ENCODE measurements at regions not wholly inside any gene's neighbourhood (a gene's known extent, or its start where the extent isn't known, plus 50 kb on each side); places are given as distances from the start of the nearest gene placed in this dataset.
A peak's percentile ranks its signal among the peaks of the same experiment; 100 is the strongest.
"Not testable (repeated sequence)": the region's sequence is repeated elsewhere in the genome, so short reads cannot be mapped to it uniquely, and the experiment has no call there.

DNA sequence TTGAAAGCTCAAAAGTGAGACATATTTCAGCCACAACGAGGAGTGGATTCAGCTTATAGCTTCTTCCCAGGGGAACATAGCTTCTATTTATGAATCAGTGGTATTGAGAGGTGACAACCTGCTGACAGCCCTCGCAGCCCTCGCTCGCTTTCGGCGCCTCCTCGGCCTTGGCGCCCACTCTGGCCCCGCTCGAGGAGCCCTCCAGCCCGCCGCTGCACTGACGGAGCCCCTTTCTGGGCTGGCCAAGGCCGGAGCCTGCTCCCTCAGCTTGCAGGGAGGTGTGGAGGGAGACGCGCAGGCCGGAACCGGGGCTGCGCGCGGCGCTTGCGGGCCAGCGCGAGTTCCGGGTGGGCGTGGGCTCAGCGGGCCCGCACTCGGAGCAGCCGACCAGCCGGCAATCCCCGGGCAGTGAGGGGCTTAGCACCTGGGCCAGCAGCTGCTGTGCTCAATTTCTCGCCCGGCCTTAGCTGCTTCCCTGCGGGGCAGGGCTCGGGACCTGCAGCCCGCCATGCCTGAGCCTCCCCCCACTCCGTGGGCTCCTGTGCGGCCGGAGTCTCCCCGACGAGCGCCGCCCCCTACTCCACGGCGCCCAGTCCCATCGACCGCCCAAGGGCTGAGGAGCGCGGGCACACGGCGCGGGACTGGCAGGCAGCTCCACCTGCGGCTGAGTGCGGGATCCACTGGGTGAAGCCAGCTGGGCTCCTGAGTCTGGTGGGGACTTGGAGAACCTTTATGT lies 207.9 kb upstream of the RFX3 start:
- DNase-seq, result not testable (repeated sequence)
- ATAC-seq (ENCODE audit: poor library complexity), result peak; percentile 55
- intact Hi-C loops (cut with DNase I), result loop anchor here (5.0 to 10.0 kb wide), 4 partner anchors 381 to 641 kb away; no protein-coding TSS in a partner anchor

DNA sequence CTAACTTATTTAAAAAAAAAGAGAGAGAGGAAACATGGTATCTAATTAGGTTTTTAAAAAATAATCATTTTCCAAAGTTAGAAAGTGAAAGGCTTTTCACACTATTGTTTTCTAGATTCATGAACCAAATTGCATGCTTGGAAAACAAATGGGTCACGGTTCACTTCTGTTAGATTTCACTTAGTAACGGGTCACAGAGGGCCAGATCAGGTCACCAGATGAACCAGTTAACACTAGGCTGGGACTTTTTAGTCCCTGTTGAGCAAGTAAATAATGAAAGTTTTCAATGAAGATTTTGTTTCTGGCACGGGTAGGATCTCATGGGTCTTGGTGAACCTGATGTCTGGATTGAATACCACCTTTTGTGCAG lies 207.2 kb upstream of the RFX3 start:
- DNase-seq, result no peak
- intact Hi-C loops (cut with DNase I), result loop anchor here (5.0 to 10.0 kb wide), 4 partner anchors 382 to 642 kb away; no protein-coding TSS in a partner anchor
- ATAC-seq (ENCODE audit: poor library complexity), result no peak

DNA sequence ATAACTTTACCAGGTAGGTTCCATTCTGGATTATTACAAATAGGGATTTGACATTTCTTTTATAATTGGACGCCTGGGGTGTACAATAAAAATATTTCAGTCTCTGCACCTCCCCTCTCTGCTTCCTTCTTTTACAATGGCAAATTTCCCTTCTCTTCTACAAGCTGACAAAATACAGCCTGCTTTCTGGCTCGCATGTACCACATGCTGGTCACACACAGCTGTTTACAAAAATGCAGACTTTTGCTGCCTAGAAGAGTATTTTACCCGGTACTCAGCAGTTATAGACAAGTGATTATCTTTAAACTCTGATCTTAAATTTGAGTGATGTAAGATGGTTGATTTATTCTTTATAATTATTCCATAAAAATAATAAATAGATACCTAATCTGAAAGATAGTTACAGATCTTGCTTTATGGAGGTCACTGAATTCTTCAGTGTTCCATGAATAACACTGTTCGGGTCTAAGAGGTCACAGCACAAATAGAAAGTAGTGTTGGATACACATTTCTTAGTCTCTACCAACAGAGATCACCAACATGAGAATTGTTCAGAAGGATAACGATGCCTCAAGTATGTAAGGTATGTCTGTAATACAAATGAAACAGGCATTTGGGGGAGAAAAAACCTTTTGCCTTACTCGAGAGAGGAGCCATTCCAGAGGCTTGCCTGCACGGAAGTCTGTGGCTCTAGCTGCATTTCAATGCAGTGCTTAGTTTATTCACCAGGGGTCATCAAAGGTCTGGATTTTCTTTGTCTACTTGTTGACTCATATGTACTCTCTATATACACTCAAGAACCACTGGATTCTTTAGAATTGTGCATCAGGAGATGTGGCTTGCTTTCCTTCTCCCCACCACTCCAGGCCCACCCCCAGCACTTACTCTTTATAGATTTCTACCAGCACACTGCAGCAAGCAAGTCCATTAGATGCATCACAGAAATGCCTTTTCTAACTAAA lies 206.6 kb upstream of the RFX3 start:
- no peak for DNase-seq
- peak; percentile 98 for ATAC-seq (ENCODE audit: poor library complexity)
- intact Hi-C loops (cut with DNase I), result loop anchor here (5.0 to 10.0 kb wide), 4 partner anchors 382 to 642 kb away; no protein-coding TSS in a partner anchor

DNA sequence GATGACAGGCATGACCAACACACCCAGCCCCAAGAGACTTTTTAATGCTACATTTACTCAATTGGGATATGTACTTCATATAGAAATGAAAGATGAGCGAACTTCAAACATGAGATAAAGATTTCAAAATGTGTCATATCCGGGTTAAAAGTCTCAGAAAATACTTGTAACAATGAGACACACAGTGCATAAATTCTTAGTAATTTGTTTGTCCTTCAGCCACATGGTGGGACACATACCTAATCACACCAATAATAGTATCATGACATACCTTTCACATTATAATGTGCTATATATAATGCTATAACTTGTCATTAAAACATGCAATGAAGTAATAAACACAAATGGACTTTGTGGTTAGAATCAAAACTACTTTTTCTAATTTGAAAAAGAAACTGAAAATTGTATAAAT lies 204.7 kb upstream of the RFX3 start:
- intact Hi-C loops (cut with DNase I), result loop anchor here (5.0 to 10.0 kb wide), 4 partner anchors 384 to 644 kb away; no protein-coding TSS in a partner anchor

DNA sequence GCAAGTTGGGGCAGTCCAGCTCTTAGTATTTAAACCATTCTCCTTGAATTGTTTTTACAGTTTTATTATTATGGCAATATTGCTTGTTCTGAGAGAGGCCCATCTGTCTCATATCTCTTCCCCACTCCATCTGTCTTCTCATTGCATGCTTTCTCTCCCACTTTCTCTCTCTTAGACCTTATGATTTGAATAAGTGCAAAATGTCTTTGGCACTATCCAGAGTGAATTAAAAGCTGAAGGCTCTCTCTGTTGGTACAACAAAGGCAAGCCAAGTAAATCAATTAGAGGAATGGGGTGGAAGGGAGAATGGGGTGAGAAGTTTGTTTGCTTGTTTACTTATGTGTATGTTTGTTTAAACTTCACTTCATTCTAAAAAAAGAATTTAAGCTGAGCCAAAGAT lies 195.3 kb upstream of the RFX3 start:
- intact Hi-C loops (cut with DNase I), result no loop called here
- DNase-seq, result no peak

More for the DNA sequence above, 204.7 kb upstream of the RFX3 start:
- no peak for ATAC-seq (ENCODE audit: poor library complexity)
- DNase-seq, result no peak

DNA sequence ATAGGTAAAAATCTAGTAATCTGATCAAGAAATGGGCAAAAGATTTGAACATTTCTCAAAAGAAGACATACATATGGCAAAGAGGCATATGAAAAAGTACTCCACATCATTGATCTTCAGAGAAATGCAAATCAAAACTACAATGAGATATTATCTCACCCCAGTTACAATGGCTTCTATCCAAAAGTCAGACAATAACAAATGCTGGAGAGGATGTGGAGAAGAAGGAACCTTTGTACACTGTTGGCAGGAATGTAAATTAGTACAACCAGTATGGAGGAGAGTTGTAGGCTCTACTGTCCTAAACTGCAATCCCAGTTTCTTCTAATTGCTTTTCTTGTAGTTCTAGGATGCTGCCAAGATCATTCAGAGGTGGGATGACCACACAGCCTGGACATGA lies 193.5 kb upstream of the RFX3 start:
- intact Hi-C loops (cut with DNase I), result no loop called here
- DNase-seq, result no peak
- no peak for ATAC-seq (ENCODE audit: poor library complexity)

More for the DNA sequence above, 195.3 kb upstream of the RFX3 start:
- ATAC-seq (ENCODE audit: poor library complexity), result no peak

DNA sequence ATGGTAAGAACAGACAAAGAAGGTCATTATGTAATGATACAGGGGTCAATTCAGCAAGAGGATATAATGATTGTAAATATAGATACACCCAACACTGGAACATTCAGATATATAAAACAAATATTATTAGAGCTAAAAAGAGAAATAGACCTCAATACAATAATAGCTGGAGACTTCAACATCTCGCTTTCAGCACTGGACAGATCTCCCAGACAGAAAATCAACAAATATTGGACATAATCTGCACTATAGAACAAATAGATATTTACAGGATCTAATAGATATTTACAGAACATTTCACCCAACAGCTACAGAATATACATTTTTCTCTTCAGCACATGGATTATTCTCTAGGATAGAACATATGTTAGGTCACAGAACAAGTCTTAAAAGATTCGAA lies 190.6 kb upstream of the RFX3 start:
- ATAC-seq (ENCODE audit: poor library complexity), result no peak
- intact Hi-C loops (cut with DNase I), result no loop called here
- DNase-seq, result no peak

DNA sequence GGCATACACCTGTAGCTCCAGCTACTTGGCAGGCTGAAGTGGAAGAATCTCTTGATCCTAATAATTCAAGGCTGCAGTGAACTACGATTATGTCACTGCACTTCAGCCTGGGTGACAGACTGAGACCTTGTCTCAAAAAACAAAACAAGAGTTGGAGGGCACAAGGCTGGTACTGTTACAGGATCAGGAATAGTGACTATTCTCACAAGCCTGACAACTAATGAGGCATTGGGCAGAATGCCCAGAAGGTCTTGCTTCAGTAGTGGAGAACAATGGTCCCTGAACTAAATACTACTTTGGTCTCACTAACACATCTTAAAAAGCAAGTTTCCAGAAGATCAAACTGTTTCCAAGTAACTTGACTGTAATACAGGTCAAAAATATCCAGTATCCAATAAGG lies 182.9 kb upstream of the RFX3 start:
- no peak for ATAC-seq (ENCODE audit: poor library complexity)
- no peak for DNase-seq
- intact Hi-C loops (cut with DNase I), result no loop called here

DNA sequence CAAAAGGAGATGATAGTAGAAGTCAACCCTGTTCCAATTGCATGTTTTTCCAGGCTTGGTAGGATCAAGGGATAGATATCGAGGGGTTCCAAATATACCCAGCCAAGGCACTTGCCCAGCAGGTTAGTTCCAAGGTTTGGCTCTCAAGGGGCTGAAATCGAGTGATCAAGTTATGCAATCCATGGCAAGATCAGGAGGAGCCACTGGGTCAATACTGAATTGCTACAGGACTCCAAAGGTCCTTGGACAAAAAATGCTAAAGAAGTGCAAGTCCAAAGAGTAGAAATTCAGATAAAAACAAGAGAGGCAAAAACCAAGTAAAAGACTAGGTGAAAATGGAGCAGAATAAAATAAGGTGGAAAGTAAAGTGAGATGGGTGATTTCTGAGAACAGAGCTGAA lies 179.1 kb upstream of the RFX3 start:
- intact Hi-C loops (cut with DNase I), result no loop called here
- ATAC-seq (ENCODE audit: poor library complexity), result no peak

DNA sequence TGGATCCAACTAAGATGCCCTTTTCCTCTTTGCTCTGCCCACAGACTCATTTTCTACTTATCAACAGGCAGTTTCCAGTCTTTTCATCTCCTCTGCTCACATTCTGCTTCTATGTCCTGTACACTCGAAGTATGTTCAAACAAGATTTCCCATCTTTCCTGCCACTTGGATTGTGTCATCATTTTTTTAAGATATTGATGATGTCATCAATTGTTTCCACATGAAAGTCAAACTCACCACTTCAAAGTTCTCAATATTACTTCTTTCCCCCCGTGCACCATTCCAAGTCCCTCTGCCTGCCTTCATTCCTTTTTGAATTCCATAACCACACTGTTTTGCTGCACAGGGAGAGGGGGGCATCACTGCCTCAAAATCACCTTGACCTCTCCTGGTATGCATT lies 175.0 kb upstream of the RFX3 start:
- ATAC-seq (ENCODE audit: poor library complexity), result no peak
- intact Hi-C loops (cut with DNase I), result no loop called here

More for the DNA sequence above, 179.1 kb upstream of the RFX3 start:
- no peak for DNase-seq

DNA sequence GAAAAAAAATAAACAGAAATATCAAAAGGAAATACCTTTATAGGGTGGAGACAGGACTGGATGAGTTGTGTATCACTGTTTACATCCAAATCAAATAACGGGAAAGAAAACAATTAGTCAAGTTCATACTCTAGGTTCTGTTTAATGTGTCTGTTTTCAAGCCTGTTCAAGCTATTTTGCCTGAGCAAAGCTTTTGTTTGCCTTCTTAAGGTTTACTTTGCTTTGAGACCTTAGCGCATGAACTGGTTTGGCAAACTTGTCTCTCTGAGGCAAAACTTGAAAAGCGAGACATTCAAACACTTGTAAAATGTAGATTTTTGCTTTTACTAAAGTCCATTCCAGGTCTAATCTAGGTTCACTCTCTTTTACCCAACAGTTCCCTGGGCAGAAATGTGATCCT lies 174.1 kb upstream of the RFX3 start:
- ATAC-seq (ENCODE audit: poor library complexity) (no peak), DNase-seq (no peak)
- intact Hi-C loops (cut with DNase I), result no loop called here

More for the DNA sequence above, 175.0 kb upstream of the RFX3 start:
- no peak for DNase-seq

DNA sequence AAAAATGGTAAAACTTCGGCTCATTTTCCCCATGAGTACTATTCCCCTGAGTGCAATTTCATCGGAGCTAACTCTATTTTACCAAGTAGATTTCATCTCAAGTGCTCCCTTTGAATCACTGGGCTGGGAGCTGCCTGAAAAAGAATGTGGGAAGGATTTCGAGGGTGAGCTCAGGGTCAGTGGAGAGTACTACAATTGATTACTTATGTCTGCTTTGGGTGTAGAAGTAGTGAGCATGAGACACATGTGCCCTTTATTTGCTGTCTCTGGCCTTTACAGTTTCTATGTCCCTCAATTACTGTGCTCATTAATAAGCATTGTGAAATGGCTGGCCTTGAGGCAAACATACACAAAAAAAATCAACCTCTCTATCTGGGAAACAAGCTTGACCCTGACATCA lies 172.7 kb upstream of the RFX3 start:
- no peak for ATAC-seq (ENCODE audit: poor library complexity)
- DNase-seq, result no peak
- intact Hi-C loops (cut with DNase I), result no loop called here

DNA sequence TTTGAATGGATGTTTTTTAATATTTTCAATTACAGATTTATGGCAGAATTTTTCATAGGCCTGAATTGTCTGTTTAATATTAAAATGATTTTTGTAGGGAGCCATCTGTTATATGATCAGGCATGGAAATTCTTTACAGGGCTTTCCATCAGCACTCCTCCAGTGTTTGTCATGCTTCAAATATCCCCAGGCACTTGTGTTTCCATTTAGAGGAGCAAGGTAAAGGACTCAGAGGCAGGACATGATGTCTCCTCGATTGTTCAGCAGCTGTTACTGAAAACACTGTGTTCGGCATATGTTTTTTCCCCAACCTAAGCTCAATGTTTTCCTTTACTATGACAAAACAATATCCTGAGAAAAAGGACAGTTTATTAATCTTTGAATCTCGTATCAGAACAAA lies 172.3 kb upstream of the RFX3 start:
- ATAC-seq (ENCODE audit: poor library complexity), result no peak
- no peak for DNase-seq
- intact Hi-C loops (cut with DNase I), result no loop called here

DNA sequence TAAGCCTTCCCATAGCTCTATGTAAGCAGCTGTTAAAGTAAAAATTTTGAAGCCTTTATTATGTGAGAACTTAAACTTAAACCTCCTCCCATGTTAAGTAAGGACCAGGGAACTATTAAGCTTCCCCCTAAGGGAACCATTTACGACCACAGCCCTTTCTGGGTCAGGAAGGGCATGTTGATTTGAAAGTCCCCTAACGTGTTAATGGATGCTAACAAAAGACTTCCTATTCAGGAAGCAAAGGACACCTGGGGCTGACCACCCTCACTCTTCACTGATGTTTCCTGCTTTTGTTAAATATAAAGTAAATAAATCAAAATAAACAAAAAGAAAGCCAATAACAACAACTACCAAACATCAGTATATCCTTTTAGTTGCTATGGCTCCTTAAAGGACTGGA lies 170.6 kb upstream of the RFX3 start:
- DNase-seq, result no peak
- intact Hi-C loops (cut with DNase I), result no loop called here
- no peak for ATAC-seq (ENCODE audit: poor library complexity)

DNA sequence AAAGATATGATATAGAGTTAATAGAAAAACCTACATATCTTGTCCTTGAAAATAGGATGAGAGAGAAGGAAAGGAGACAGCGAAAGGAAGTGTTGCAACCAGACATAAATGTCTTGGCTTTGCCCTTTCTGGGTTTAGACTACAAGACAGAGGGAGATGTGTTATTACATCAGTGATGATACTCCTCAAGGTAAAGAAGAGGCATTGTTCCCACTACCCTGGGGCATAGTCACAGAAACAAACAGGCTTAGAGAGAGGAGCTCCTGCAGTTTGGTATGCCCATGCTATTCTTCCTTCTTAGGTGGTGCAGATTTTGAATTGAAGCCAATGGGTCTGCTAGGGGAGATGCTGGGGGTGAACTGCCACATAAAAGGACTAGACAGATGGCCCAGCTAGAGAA lies 166.8 kb upstream of the RFX3 start:
- intact Hi-C loops (cut with DNase I), result no loop called here
- ATAC-seq (ENCODE audit: poor library complexity) (no peak), DNase-seq (no peak)

DNA sequence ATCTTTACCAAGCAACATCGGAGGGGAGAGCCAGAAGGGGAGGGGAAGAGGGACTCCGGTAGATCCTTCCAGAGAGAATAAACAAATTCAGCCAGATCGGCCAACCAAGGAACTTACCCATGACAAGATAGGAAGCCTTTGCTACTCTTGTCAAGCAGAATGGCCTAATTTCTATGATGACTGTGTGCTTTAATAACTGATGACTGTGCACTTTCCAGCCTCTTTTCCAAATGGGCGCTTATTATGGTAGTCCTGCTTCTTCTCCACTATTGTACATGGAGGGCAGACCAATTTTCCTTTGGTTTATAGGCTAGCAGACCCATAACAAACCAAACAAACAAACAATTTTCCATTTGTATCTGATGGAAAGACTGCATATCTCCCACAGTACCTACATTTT lies 163.8 kb upstream of the RFX3 start:
- no peak for DNase-seq
- ATAC-seq (ENCODE audit: poor library complexity), result no peak
- intact Hi-C loops (cut with DNase I), result no loop called here

DNA sequence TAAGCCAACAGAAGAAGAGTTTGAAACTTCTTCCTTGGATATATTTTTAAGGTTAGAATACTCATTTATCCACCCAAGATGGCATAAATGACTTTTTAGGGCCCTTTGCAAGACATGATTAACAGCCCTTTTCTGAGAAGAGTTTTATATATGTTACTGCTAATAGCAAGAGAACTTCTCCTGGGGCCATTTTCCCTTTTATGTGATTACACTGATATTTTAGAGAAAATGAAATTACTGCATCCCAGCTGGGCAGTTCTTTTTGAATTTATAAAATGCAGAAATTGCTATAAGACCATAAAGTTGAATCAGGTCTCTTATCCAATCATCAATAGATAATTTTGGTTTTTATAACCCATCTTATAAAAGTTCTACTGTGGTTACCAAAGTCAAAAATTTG lies 161.3 kb upstream of the RFX3 start:
- ATAC-seq (ENCODE audit: poor library complexity) (no peak), DNase-seq (no peak)
- intact Hi-C loops (cut with DNase I), result no loop called here

DNA sequence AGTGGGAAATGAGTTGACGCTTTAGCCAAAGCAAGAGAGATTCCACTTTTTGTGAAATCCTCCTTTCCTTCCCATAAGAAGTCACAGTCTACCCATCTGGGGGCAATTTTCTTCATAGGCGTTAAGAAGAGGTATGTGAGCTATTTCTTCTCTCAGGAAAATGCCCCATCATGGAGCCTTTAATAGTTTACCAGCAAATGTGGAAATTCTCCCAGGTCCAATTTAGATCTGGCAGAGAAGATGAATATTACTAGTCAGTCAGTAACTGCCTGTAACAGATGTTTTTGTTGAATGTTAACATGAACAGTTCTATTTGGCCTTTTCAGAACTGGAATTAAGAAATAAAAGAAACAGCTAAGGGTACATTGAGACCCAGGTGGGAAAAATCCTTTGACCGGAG lies 156.4 kb upstream of the RFX3 start:
- no peak for ATAC-seq (ENCODE audit: poor library complexity)
- intact Hi-C loops (cut with DNase I), result no loop called here
- no peak for DNase-seq

DNA sequence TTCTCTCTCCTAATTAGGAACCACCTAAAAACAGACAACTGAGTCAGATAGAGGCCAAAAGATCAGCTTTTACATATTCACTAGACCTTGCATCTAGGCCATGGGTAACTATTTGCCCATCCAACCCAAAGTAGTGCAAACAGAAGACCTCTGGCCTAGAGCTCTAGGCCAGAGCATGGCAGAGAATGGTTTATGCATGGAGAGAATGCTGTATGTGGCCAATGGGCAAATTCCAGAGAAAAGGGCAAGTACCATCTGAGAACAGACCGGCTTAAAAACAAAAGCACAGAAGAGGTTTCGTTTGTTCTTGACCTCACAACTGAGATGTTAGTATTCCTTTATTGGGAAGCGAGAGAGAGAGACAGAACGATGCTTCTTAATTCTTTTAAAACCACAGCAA lies 151.7 kb upstream of the RFX3 start:
- DNase-seq (no peak), ATAC-seq (ENCODE audit: poor library complexity) (no peak)
- intact Hi-C loops (cut with DNase I), result no loop called here

DNA sequence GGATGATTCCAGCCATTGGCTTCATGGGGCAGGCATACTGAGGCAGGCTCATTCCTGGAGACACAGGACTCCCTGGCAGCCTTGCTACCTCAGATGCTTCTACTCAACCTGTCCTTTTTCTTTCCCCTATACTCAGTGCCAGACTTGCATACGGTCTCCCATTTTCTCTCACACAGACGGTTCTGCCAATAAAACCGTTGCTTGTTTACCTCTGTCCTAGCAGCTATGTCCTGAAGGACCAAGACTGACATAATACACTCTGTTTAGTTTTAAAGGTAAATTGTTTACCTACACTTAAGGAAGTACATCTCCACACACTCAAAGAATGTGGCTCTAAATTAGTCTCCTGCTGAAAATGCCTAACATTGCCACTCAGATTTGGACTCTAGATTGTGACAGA lies 151.0 kb upstream of the RFX3 start:
- intact Hi-C loops (cut with DNase I), result no loop called here
- no peak for ATAC-seq (ENCODE audit: poor library complexity)

More for the DNA sequence above, 151.0 kb upstream of the RFX3 start:
- no peak for DNase-seq

Data from Right ventricle myocardium superior (tissue), 1 donor.